ENCODE measurements at regions not wholly inside any gene's neighbourhood (a gene's known extent, or its start where the extent isn't known, plus 50 kb on each side); places are given as distances from the start of the nearest gene placed in this dataset.

DNA sequence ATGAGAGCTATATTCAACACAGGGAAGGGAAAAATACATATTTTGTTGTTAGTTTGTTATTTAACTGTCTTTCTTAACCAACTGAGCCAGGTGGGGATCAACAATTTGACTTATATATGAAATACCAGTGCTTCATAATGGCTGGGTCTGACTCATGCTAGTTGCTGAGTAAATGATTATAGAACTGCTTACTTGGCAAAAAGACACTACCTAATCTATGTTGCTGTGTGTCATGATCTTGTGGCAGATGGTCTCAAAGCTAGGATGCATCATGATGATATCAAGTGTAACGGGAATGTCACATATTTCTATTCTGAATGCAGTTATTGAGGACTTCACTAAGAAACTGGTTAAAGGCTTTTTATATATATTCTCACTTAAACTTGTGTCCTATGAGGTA is 727.4 kb upstream of the SLITRK1 start:
- Histone ChIP-seq H2AFZ (ENCODE audit: low read depth, low read length) (no peak overlapping the region), H3K9me3 (ENCODE audit: insufficient read depth, low read length, severe bottlenecking) (no peaks in the 10 kb centered on the region), H3K4me3 (ENCODE audit: low read depth in 1 of 2, low read length in 2 of 2) (no peak overlapping the region), H3K27me3 (ENCODE audit: insufficient read depth, low read length, poor library complexity) (no peaks in the 10 kb centered on the region), H3K36me3 (ENCODE audit: insufficient read depth, low read length) (no peaks in the 10 kb centered on the region), H3K27ac (ENCODE audit: low read length) (no peak overlapping the region), H3K4me2 (ENCODE audit: insufficient read depth, low read length) (no peak overlapping the region), H3K79me2 (ENCODE audit: insufficient read depth, low read length) (no peaks in the 10 kb centered on the region), H3K4me1 (ENCODE audit: insufficient read depth, low read length) (no peaks in the 10 kb centered on the region), H3K9ac (ENCODE audit: low read depth, low read length) (no peak overlapping the region), H4K20me1 (ENCODE audit: insufficient read depth, low read length) (no peaks in the 10 kb centered on the region)
- DNase-seq (no peak), ATAC-seq (ENCODE audit: insufficient read depth, low read depth) (no peak)
- TF ChIP-seq EZH2 (IDR thresholded peaks at IDR 0.05; ENCODE audit: borderline replicate concordance, low read depth, low read length, severe bottlenecking) = no peak
- TF ChIP-seq, protein P1, sequence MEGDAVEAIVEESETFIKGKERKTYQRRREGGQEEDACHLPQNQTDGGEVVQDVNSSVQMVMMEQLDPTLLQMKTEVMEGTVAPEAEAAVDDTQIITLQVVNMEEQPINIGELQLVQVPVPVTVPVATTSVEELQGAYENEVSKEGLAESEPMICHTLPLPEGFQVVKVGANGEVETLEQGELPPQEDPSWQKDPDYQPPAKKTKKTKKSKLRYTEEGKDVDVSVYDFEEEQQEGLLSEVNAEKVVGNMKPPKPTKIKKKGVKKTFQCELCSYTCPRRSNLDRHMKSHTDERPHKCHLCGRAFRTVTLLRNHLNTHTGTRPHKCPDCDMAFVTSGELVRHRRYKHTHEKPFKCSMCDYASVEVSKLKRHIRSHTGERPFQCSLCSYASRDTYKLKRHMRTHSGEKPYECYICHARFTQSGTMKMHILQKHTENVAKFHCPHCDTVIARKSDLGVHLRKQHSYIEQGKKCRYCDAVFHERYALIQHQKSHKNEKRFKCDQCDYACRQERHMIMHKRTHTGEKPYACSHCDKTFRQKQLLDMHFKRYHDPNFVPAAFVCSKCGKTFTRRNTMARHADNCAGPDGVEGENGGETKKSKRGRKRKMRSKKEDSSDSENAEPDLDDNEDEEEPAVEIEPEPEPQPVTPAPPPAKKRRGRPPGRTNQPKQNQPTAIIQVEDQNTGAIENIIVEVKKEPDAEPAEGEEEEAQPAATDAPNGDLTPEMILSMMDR (IDR thresholded peaks at IDR 0.05; ENCODE audit: borderline replicate concordance, extremely low read depth, low read length, poor library complexity, severe bottlenecking) = no peak

DNA sequence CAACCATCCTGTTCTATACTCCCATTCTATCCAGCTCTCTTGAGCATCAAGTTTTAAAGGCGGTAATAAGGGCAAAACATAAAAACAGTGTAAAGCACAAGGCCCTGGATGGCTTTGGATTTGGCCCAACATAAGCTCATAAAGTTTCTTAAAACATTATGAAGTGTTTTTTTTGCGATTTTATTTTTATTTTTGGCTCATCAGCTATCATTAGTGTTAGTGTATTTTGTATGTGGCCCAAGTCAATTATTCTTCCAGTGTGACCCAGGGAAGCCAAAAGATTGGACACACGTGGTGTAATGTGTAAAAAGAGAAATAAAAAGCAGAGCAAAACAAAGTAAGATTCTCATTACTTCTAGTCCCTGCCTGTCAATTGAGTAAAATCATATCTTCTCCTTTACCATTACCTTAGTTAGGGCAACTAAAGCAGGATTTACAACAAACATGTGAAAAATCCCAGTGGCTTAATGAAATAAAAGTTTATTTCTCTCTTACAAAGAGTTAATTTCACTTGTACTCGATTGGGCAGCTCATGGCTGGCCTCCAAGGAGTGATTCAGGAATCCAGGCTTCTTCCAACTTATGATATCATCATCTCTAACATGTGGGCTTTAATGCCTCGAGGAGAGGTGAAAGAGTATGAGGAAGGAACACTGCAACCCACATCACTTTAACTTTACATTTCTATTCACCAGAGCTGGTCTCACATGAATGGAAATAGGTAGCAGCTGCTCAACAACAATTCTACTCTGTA is 725.2 kb upstream of the SLITRK1 start:
- Histone ChIP-seq H3K4me3 (ENCODE audit: low read depth in 1 of 2, low read length in 2 of 2) (no peak overlapping the region), H3K4me2 (ENCODE audit: insufficient read depth, low read length) (no peak overlapping the region), H3K36me3 (ENCODE audit: insufficient read depth, low read length) (no peaks in the 10 kb centered on the region), H3K27me3 (ENCODE audit: insufficient read depth, low read length, poor library complexity) (no peaks in the 10 kb centered on the region), H3K9ac (ENCODE audit: low read depth, low read length) (no peak overlapping the region), H3K4me1 (ENCODE audit: insufficient read depth, low read length) (no peaks in the 10 kb centered on the region), H2AFZ (ENCODE audit: low read depth, low read length) (no peak overlapping the region), H3K27ac (ENCODE audit: low read length) (no peak overlapping the region), H3K79me2 (ENCODE audit: insufficient read depth, low read length) (no peaks in the 10 kb centered on the region), H3K9me3 (ENCODE audit: insufficient read depth, low read length, severe bottlenecking) (no peaks in the 10 kb centered on the region), H4K20me1 (ENCODE audit: insufficient read depth, low read length) (no peaks in the 10 kb centered on the region)
- ATAC-seq (ENCODE audit: insufficient read depth, low read depth) (no peak), DNase-seq (no peak)
- no peak for TF ChIP-seq EZH2 (IDR thresholded peaks at IDR 0.05; ENCODE audit: borderline replicate concordance, low read depth, low read length, severe bottlenecking)
- TF ChIP-seq, protein P1 (IDR thresholded peaks at IDR 0.05; ENCODE audit: borderline replicate concordance, extremely low read depth, low read length, poor library complexity, severe bottlenecking) = no peak

DNA sequence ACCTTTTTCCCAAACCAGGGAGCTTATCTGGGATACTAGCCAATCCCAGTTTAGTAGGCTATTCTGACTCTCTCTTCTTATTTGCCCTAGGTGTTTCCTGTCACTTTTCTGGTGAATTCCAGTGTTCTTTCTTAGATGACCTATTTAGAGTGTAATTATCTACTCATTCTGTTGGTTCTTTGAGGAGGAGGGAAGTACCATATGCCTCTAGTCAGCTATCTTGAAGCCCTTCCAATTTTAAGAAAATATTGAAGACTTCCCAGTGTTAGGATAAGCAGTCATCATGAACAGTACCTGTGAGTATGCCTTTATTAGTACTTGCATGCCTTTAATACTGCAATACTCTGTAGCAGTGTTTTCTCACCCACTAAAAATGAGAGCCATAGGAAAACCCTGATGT is 724.3 kb upstream of the SLITRK1 start:
- DNase-seq (no peak), ATAC-seq (ENCODE audit: insufficient read depth, low read depth) (no peak)
- Histone ChIP-seq H3K4me1 (ENCODE audit: insufficient read depth, low read length) (no peaks in the 10 kb centered on the region), H3K36me3 (ENCODE audit: insufficient read depth, low read length) (no peaks in the 10 kb centered on the region), H3K9ac (ENCODE audit: low read depth, low read length) (no peak overlapping the region), H3K9me3 (ENCODE audit: insufficient read depth, low read length, severe bottlenecking) (no peaks in the 10 kb centered on the region), H2AFZ (ENCODE audit: low read depth, low read length) (no peak overlapping the region), H3K79me2 (ENCODE audit: insufficient read depth, low read length) (no peaks in the 10 kb centered on the region), H3K4me3 (ENCODE audit: low read depth in 1 of 2, low read length in 2 of 2) (no peak overlapping the region), H3K27me3 (ENCODE audit: insufficient read depth, low read length, poor library complexity) (no peaks in the 10 kb centered on the region), H3K4me2 (ENCODE audit: insufficient read depth, low read length) (no peak overlapping the region), H4K20me1 (ENCODE audit: insufficient read depth, low read length) (no peaks in the 10 kb centered on the region), H3K27ac (ENCODE audit: low read length) (no peak overlapping the region)
- TF ChIP-seq, protein P1 (IDR thresholded peaks at IDR 0.05; ENCODE audit: borderline replicate concordance, extremely low read depth, low read length, poor library complexity, severe bottlenecking) = no peak
- no peak for TF ChIP-seq EZH2 (IDR thresholded peaks at IDR 0.05; ENCODE audit: borderline replicate concordance, low read depth, low read length, severe bottlenecking)
